HepG2 (cell line): ENCODE measurements at regions not wholly inside any gene's neighbourhood (a gene's known extent, or its start where the extent isn't known, plus 50 kb on each side); places are given as distances from the start of the nearest gene placed in this dataset.

Experiments
- ARID5B ChIP-seq: IDR thresholded peaks from 2 replicates; pipeline ENCODE4 v1.4.0; 2020; ENCODE audit warnings: mild to moderate bottlenecking, missing genetic modification reagents
- CBFB ChIP-seq: sonication (generic); formaldehyde crosslinking; IDR thresholded peaks from 2 replicates; pipeline ENCODE4 v1.4.0; 2020; ENCODE audit warnings: missing genetic modification reagents
- CEBPB ChIP-seq: IDR thresholded peaks from 2 replicates; pipeline ENCODE4 v1.6.1; 2011; ENCODE audit warnings: low read depth, low read length, improper control_type of control experiment, borderline replicate concordance
- HNF1A ChIP-seq, 2 experiments: sonication (generic) in 1 of 2; formaldehyde crosslinking in 1 of 2; IDR thresholded peaks; 2 replicates each; pipeline versions ENCODE4 v1.4.0 to v1.6.1; 2016 to 2020; ENCODE audit warnings: borderline replicate concordance in 1 of 2, low read depth in 1 of 2, mild to moderate bottlenecking in 1 of 2, missing genetic modification reagents in 1 of 2
- MYC ChIP-seq: sonication (generic); formaldehyde crosslinking; IDR thresholded peaks from 2 replicates; pipeline ENCODE4 v1.9.0; 2021; ENCODE audit warnings: missing genetic modification reagents, borderline replicate concordance
- NFAT5 ChIP-seq: sonication (generic); formaldehyde crosslinking; IDR thresholded peaks from 2 replicates; pipeline ENCODE4 v1.4.0; 2020; ENCODE audit warnings: missing genetic modification reagents
- RNF2 ChIP-seq: fragments of 450-650 bp; conservative IDR thresholded peaks from 2 replicates; pipeline ENCODE4 v1.6.1; 2016; ENCODE audit warnings: low read depth
- SALL1 ChIP-seq: sonication (generic); formaldehyde crosslinking; IDR thresholded peaks from 2 replicates; pipeline ENCODE4 v1.8.0; 2022; ENCODE audit warnings: mild to moderate bottlenecking, missing genetic modification reagents
- ZNF281 ChIP-seq: sonication (generic); formaldehyde crosslinking; IDR thresholded peaks from 2 replicates; pipeline ENCODE4 v1.4.0; 2020; ENCODE audit warnings: missing genetic modification reagents, borderline replicate concordance
- ZNF619 ChIP-seq: sonication (generic); formaldehyde crosslinking; IDR thresholded peaks from 2 replicates; pipeline ENCODE4 v1.4.0; 2020; ENCODE audit warnings: mild to moderate bottlenecking, missing genetic modification reagents
- ZNF672 ChIP-seq: sonication (generic); formaldehyde crosslinking; IDR thresholded peaks from 2 replicates; pipeline ENCODE4 v1.8.1; 2022; ENCODE audit warnings: missing genetic modification reagents
- ZNF841 ChIP-seq: sonication (generic); formaldehyde crosslinking; IDR thresholded peaks from 2 replicates; pipeline ENCODE4 v1.8.1; 2023; ENCODE audit warnings: missing genetic modification reagents, borderline replicate concordance

- no peak for TF ChIP-seq HNF1A (IDR thresholded peaks at IDR 0.05; ENCODE audit: low read depth)
- 0 out of 2 replicates have a peak, but pooled peaks have one; percentile 18 for TF ChIP-seq HNF1A (CRISPR knock-in tag; IDR thresholded peaks at IDR 0.05; ENCODE audit: borderline replicate concordance)
- TF ChIP-seq SALL1 (CRISPR knock-in tag): no peak
- TF ChIP-seq CBFB: peak; percentile 92
- TF ChIP-seq ZNF841 (CRISPR knock-in tag): no peak
- no peak for TF ChIP-seq MYC (CRISPR knock-in tag)
- TF ChIP-seq ZNF619 (CRISPR knock-in tag): no peak
- TF ChIP-seq ARID5B (CRISPR knock-in tag): peak; percentile 30; the same call in 1 of the 2 replicates
- no peak for TF ChIP-seq ZNF281 (CRISPR knock-in tag)
- no peak for TF ChIP-seq NFAT5 (CRISPR knock-in tag)
- no peak for TF ChIP-seq RNF2
- TF ChIP-seq CEBPB: peak; percentile 38; the same call in 1 of the 2 replicates
- no peak for TF ChIP-seq ZNF672 (CRISPR knock-in tag)
These were observed 108.8 kb upstream of the ARHGAP5 start (continued) for GRCh38 chr14:31968107-31968810.
